HFFc6 (cell line): ENCODE measurements at regions not wholly inside any gene's neighbourhood (a gene's known extent, or its start where the extent isn't known, plus 50 kb on each side); places are given as distances from the start of the nearest gene placed in this dataset.
A peak's percentile ranks its signal among the peaks of the same experiment; 100 is the strongest.
"Not testable (repeated sequence)": the region's sequence is repeated elsewhere in the genome, so short reads cannot be mapped to it uniquely, and the experiment has no call there.

Experiments
- DNase-seq: peaks from one replicate; pipeline ENCODE4 v3.0.0-alpha.2; 2018
- H3K27ac Mint-ChIP-seq: 2 replicates; pipeline ENCODE4 v1.8.0; 2020; ENCODE audit warnings: mild to moderate bottlenecking, mixed read lengths
- H3K27me3 Mint-ChIP-seq: 2 replicates; pipeline ENCODE4 v1.8.0; 2021; ENCODE audit warnings: mild to moderate bottlenecking, moderate library complexity, mixed read lengths; ENCODE audit not compliant: insufficient read depth
- H3K36me3 Mint-ChIP-seq: 2 replicates; pipeline ENCODE4 v1.8.0; 2021; ENCODE audit warnings: low read depth, mixed read lengths
- H3K4me1 Mint-ChIP-seq: 2 replicates; pipeline ENCODE4 v1.8.0; 2020; ENCODE audit warnings: low read depth, mixed read lengths
- H3K4me3 Mint-ChIP-seq: 2 replicates; pipeline ENCODE4 v1.8.0; 2020; ENCODE audit warnings: mild to moderate bottlenecking, moderate library complexity, mixed read lengths
- H3K9me3 Mint-ChIP-seq: 2 replicates; pipeline ENCODE4 v1.8.0; 2020; ENCODE audit warnings: mild to moderate bottlenecking, mixed read lengths
- CTCF ChIP-seq: fragments of 200-600 bp; sonication (generic); IDR thresholded peaks from 2 replicates; pipeline ENCODE4 v1.5.0; 2021; ENCODE audit warnings: antibody characterized with exemption, mild to moderate bottlenecking

GRCh38 chr21:25169370-25169769 is 437.9 kb downstream of the MRPL39 start:
- H3K9me3 Mint-ChIP-seq = peaks cover 35% of the 10 kb centered on the region
- DNase-seq = no peak
- TF ChIP-seq CTCF = no peak
- peaks cover 45% of the 10 kb centered on the region for H3K4me1 Mint-ChIP-seq
- no peak overlapping the region for H3K4me3 Mint-ChIP-seq
- H3K27ac Mint-ChIP-seq = no peak overlapping the region
- H3K27me3 Mint-ChIP-seq = no peaks in the 10 kb centered on the region; the same call in 1 of the 2 replicates
- H3K36me3 Mint-ChIP-seq = peaks cover 30% of the 10 kb centered on the region

- peaks cover 22% of the 10 kb centered on the region for H3K4me1 Mint-ChIP-seq
- not testable (repeated sequence) for DNase-seq, H3K27ac Mint-ChIP-seq, H3K4me3 Mint-ChIP-seq, H3K27me3 Mint-ChIP-seq
- H3K36me3 Mint-ChIP-seq = peaks cover 30% of the 10 kb centered on the region
- peaks cover 35% of the 10 kb centered on the region for H3K9me3 Mint-ChIP-seq
Measured at GRCh38 chr21:25166904-25167303, 440.4 kb downstream of the MRPL39 start.

- no peak overlapping the region for H3K27ac Mint-ChIP-seq
- TF ChIP-seq CTCF = no peak
- no peaks in the 10 kb centered on the region for H3K4me1 Mint-ChIP-seq
- H3K27me3 Mint-ChIP-seq = peaks cover 3% of the 10 kb centered on the region
- no peak for DNase-seq
- no peak overlapping the region for H3K4me3 Mint-ChIP-seq
- H3K36me3 Mint-ChIP-seq = peaks cover under 1% of the 10 kb centered on the region; the same call in 1 of the 2 replicates
- H3K9me3 Mint-ChIP-seq = peaks cover 13% of the 10 kb centered on the region
Measured at GRCh38 chr21:25161571-25161970, 445.7 kb downstream of the MRPL39 start.

- DNase-seq, H3K4me3 Mint-ChIP-seq, H3K4me1 Mint-ChIP-seq, H3K36me3 Mint-ChIP-seq, H3K27ac Mint-ChIP-seq, H3K27me3 Mint-ChIP-seq: not testable (repeated sequence)
- H3K9me3 Mint-ChIP-seq = peaks cover 23% of the 10 kb centered on the region
Measured at GRCh38 chr21:25155020-25155419, 452.3 kb downstream of the MRPL39 start.

GRCh38 chr21:25149022-25149421 is 458.3 kb downstream of the MRPL39 start:
- no peak overlapping the region for H3K27ac Mint-ChIP-seq
- peaks cover 7% of the 10 kb centered on the region for H3K36me3 Mint-ChIP-seq
- H3K4me3 Mint-ChIP-seq = no peak overlapping the region
- peaks cover 12% of the 10 kb centered on the region; the same call in 1 of the 2 replicates for H3K4me1 Mint-ChIP-seq
- peaks cover 12% of the 10 kb centered on the region for H3K9me3 Mint-ChIP-seq
- no peak for TF ChIP-seq CTCF
- peaks cover 1% of the 10 kb centered on the region; the same call in 1 of the 2 replicates for H3K27me3 Mint-ChIP-seq
- no peak for DNase-seq

GRCh38 chr21:25139414-25139813 is 467.9 kb downstream of the MRPL39 start:
- Mint-ChIP-seq H3K27ac (no peak overlapping the region), H3K4me1 (peaks cover 27% of the 10 kb centered on the region), H3K4me3 (no peak overlapping the region), H3K9me3 (no peaks in the 10 kb centered on the region), H3K36me3 (no peaks in the 10 kb centered on the region), H3K27me3 (no peaks in the 10 kb centered on the region)
- DNase-seq = no peak
- no peak for TF ChIP-seq CTCF

- Mint-ChIP-seq H3K4me3 (peak overlapping the region; percentile 63; the same call in 1 of the 2 replicates), H3K4me1 (peaks cover 37% of the 10 kb centered on the region), H3K27ac (peak overlapping the region; percentile 67; the same call in 1 of the 2 replicates), H3K27me3 (no peaks in the 10 kb centered on the region; the same call in 1 of the 2 replicates), H3K9me3 (peaks cover 9% of the 10 kb centered on the region; the same call in 1 of the 2 replicates), H3K36me3 (no peaks in the 10 kb centered on the region; the same call in 1 of the 2 replicates)
- TF ChIP-seq CTCF = no peak
- DNase-seq = peak; percentile 59
Measured at GRCh38 chr21:25133939-25134338, 473.3 kb downstream of the MRPL39 start.
